Fibroblast of the aortic adventitia (primary cell): ENCODE measurements at regions not wholly inside any gene's neighbourhood (a gene's known extent, or its start where the extent isn't known, plus 50 kb on each side); places are given as distances from the start of the nearest gene placed in this dataset.

ENCODE experiments used
- DNase-seq: peaks from one replicate; pipeline ENCODE4 v3.0.0-alpha.2; 2010; ENCODE audit warnings: low read depth
- H3K4me3 ChIP-seq: 2 replicates; pipeline ENCODE4 v1.5.1; 2011; ENCODE audit warnings: low read depth, mild to moderate bottlenecking, control low read depth, low read length, moderate library complexity
- TF ChIP-seq, protein P1 (sequence below): IDR thresholded peaks from 2 replicates; pipeline ENCODE4 v1.5.1; 2011; ENCODE audit warnings: mild to moderate bottlenecking, low read length, control low read depth, inconsistent platforms; ENCODE audit not compliant: insufficient read depth

DNA sequence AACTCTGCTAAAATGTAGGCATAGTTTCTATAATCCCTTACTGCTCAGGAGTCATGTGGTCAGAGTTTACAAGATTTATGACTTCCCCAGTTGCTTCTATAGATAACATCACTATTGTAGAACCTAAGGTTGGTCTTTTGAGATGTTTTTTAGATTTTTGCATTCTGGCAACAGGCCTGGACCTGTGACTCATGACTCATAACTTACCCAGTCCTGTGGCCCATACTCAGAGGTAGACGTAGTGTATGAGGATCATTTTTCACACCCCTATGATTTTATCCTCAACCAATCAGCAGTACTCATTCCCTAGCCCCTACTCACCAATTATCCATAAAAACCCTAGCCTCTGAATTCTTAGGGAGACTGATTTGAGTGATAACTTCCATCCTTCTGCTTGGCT, 384.4 kb upstream of the DDI1 start:
- TF ChIP-seq, protein P1, sequence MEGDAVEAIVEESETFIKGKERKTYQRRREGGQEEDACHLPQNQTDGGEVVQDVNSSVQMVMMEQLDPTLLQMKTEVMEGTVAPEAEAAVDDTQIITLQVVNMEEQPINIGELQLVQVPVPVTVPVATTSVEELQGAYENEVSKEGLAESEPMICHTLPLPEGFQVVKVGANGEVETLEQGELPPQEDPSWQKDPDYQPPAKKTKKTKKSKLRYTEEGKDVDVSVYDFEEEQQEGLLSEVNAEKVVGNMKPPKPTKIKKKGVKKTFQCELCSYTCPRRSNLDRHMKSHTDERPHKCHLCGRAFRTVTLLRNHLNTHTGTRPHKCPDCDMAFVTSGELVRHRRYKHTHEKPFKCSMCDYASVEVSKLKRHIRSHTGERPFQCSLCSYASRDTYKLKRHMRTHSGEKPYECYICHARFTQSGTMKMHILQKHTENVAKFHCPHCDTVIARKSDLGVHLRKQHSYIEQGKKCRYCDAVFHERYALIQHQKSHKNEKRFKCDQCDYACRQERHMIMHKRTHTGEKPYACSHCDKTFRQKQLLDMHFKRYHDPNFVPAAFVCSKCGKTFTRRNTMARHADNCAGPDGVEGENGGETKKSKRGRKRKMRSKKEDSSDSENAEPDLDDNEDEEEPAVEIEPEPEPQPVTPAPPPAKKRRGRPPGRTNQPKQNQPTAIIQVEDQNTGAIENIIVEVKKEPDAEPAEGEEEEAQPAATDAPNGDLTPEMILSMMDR: no peak
- peak; percentile 76 for DNase-seq
- no peak overlapping the region for H3K4me3 ChIP-seq

DNA sequence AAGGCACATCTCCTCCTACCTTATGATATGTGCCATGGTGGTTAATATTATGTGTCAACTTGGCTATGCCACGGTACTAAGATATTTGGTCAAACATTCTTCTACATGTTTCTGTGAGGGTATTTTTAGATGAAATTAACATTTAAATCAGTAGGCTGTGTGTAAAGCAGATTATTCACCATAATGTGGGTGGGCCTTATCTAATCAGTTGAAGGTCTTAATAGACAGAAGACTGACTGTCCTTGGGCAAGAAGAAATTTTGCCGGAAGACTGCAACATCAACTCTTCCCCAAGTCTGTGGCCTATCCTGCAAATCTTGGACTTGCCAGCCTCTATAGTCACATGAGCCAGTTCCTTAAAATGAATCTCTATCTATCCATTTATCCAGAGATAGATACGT, 380.1 kb upstream of the DDI1 start:
- DNase-seq: no peak
- TF ChIP-seq, protein P1: no peak
- no peak overlapping the region for H3K4me3 ChIP-seq

DNA sequence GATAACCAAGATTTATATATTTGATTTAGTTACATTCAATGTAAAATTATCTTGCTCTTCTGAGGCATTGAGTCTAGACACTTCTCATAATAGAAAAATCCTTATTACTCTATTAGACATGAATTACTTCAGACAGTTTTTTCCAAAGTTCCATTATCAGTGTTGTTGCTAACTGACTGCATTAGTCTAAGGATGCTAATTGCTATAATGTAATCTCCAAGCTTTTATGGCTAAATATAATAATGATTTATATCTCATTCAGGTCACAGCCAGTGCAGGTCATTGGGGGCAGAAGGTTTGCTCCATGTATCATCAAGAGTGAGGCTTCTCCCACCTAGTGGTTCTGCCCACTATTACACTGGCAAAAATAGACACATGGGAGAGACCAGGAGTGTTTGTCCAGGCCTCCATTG, 377.2 kb upstream of the DDI1 start:
- no peak overlapping the region for H3K4me3 ChIP-seq
- TF ChIP-seq, protein P1: peak; percentile 26
- no peak for DNase-seq

DNA sequence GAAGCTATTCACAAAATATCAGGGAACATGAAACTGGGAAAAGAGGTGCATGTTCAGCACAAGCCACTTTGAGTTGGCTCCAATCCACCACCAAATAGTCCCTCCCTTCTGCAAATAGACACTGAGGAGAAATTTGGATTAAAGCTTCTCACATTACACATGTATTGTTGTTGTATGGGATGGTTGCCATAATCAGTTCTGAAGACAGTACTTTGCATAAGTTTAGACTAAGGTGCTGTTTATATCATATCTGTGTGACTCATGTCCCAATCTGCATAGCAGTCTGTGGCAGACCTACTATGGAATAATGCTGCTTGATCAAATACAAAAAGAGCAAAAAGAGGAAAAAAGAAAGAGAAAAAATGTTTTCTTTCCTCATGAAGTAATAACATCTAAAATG, 376.7 kb upstream of the DDI1 start:
- peak; percentile 40 for DNase-seq
- TF ChIP-seq, protein P1: no peak
- no peak overlapping the region for H3K4me3 ChIP-seq

DNA sequence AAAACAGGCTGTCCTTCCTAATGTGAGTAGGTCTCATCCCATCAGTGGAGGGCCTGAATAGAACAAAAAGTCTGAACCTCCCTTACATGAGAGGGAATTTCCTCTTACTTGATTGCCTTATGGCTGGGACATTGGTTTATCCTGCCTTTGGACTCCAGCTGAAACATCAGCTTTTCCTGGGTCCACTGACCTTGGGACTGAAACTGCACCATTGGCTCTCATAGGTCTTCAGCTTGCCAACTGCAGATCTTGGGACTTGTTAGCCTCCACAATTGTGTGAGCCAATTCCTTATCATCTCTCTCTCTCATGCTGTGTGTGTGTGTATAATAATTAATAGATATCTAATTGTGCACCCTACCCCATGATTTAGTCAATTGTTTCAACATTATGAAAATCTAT, 375.3 kb upstream of the DDI1 start:
- H3K4me3 ChIP-seq: no peak overlapping the region
- TF ChIP-seq, protein P1: no peak
- DNase-seq: no peak

DNA sequence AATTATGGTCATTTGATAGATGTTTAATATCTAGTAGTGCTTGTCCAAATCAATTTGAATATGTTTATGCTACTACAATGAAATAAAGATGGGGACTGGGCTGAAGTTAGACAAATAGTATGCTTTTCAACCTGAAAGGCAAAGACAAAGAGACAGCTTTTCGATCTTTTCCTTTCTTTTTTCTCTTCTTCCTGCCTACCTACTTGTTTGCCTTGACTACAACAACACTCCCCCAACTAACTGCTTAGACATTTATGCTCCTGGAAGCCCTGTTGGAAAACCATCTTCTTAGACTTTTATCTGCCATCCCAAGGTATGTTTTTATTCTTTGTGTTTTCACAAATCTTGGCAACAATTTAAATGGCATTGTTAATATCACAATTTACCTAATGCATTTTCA, 374.4 kb upstream of the DDI1 start:
- TF ChIP-seq, protein P1: no peak
- no peak overlapping the region for H3K4me3 ChIP-seq
- DNase-seq: no peak

DNA sequence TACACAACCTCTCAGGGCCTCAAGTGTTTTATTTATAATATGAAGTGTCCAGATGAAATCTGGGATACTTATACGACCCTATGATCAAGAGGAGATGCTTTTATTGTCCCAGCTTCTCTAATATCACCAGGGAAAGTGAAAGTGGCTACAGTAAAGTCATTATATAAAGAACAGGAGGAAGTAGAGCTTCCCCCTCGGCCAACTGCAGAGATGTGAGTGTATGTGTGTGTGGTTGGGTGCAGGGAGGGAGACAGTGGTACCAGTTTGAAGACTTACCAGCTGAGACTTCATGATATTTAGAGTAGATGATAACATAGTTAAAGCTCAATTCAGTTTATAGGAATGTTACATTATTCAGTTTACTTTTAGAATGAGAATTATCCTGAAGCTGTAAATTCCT, 373.6 kb upstream of the DDI1 start:
- no peak overlapping the region for H3K4me3 ChIP-seq
- no peak for DNase-seq
- TF ChIP-seq, protein P1: no peak
